ENCODE measurements at regions not wholly inside any gene's neighbourhood (a gene's known extent, or its start where the extent isn't known, plus 50 kb on each side); places are given as distances from the start of the nearest gene placed in this dataset.

DNA sequence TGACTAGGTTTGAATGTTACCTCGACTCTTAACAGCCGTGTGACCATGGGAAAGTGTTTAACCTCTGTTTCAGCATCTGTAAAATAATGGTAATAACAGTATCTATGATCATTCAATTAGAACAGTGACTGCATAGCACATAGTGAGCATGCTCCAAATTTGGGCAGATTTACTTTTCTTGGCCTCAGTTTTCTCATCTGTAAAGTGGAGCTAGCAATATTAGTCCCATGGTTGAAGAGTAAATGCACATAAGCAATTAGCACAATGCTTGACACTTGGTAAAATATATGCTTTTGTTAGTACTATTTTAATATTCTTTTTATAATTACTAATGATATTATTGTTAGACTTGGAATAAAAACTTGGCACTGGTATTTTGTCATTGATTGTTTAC is 66.4 kb upstream of the TANC1 start:
- H2BK12ac ChIP-seq (ENCODE audit: insufficient read length, low read depth, low read length): no peak overlapping the region
- H2BK5ac ChIP-seq (ENCODE audit: insufficient read length, low read length): no peak overlapping the region
- no peak overlapping the region for H3K14ac ChIP-seq (ENCODE audit: insufficient read depth, low read length)
- no peaks in the 10 kb centered on the region for H3K9me3 Mint-ChIP-seq
- no peak overlapping the region for H3K56ac ChIP-seq (ENCODE audit: insufficient read length, low read depth, low read length)
- H3K36me3 Mint-ChIP-seq (ENCODE audit: insufficient read depth in 1 of 3, low read depth in 3 of 3): no peaks in the 10 kb centered on the region
- H3K18ac ChIP-seq (ENCODE audit: insufficient read length, low read depth, low read length): no peak overlapping the region
- H4K20me1 ChIP-seq (ENCODE audit: control insufficient read depth, insufficient read depth, insufficient read length): no peaks in the 10 kb centered on the region
- no peak overlapping the region for H2BK15ac ChIP-seq (ENCODE audit: low read depth, low read length)
- H4K91ac ChIP-seq (ENCODE audit: insufficient read length, low read depth, low read length): no peak overlapping the region
- H3T11ph ChIP-seq (ENCODE audit: low read length): no peak overlapping the region
- no peaks in the 10 kb centered on the region for H3K27me3 ChIP-seq (ENCODE audit: insufficient read depth, low read length)
- no peak overlapping the region for H2BK120ac ChIP-seq (ENCODE audit: low read depth, low read length, poor library complexity, severe bottlenecking)
- WGBS (ENCODE audit: extremely low coverage, insufficient read length, low lambda C conversion rate): no CpG with 5 or more reads among the region's 2 CpGs
- no peaks in the 10 kb centered on the region for H3K23me2 ChIP-seq (ENCODE audit: insufficient read length, low read depth, low read length, poor library complexity, severe bottlenecking)
- H2BK20ac ChIP-seq (ENCODE audit: low read depth, low read length, poor library complexity, severe bottlenecking): no peak overlapping the region
- H2AFZ ChIP-seq (ENCODE audit: low read length): no peak overlapping the region
- no peak overlapping the region for H4K8ac ChIP-seq (replicated peaks; ENCODE audit: insufficient read length, low read depth, low read length)
- no peak overlapping the region for H3K9ac ChIP-seq (ENCODE audit: extremely low read depth, insufficient read length, low read length)
- H3K27me3 Mint-ChIP-seq (ENCODE audit: low read depth): peaks cover 2% of the 10 kb centered on the region
- H3K27ac ChIP-seq (ENCODE audit: insufficient read length, low read depth, low read length): no peak overlapping the region
- no peak overlapping the region for H4K5ac ChIP-seq (ENCODE audit: insufficient read length, low read depth, low read length)
- no peak overlapping the region for H3K4me2 ChIP-seq (ENCODE audit: insufficient read depth, insufficient read length, low read length)
- H3K4me3 Mint-ChIP-seq: no peak overlapping the region
- H3K79me2 ChIP-seq (ENCODE audit: insufficient read depth, low read length): no peaks in the 10 kb centered on the region
- no peaks in the 10 kb centered on the region for H3K4me1 ChIP-seq (ENCODE audit: insufficient read depth, low read length)
- TF ChIP-seq, protein P1, sequence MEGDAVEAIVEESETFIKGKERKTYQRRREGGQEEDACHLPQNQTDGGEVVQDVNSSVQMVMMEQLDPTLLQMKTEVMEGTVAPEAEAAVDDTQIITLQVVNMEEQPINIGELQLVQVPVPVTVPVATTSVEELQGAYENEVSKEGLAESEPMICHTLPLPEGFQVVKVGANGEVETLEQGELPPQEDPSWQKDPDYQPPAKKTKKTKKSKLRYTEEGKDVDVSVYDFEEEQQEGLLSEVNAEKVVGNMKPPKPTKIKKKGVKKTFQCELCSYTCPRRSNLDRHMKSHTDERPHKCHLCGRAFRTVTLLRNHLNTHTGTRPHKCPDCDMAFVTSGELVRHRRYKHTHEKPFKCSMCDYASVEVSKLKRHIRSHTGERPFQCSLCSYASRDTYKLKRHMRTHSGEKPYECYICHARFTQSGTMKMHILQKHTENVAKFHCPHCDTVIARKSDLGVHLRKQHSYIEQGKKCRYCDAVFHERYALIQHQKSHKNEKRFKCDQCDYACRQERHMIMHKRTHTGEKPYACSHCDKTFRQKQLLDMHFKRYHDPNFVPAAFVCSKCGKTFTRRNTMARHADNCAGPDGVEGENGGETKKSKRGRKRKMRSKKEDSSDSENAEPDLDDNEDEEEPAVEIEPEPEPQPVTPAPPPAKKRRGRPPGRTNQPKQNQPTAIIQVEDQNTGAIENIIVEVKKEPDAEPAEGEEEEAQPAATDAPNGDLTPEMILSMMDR (conservative IDR thresholded peaks at IDR 0.05): no peak
- H3K4me1 Mint-ChIP-seq: peaks cover 7 to 8% of the 10 kb centered on the region in 2 experiments
- no peaks in the 10 kb centered on the region for H3K79me1 ChIP-seq (ENCODE audit: insufficient read depth, low read depth, low read length, poor library complexity, severe bottlenecking)
- no peak overlapping the region for H2AK5ac ChIP-seq (ENCODE audit: insufficient read length, low read length)
- no peak overlapping the region for H3K23ac ChIP-seq (ENCODE audit: insufficient read length, low read depth, low read length)
- no peak overlapping the region for H3K4ac ChIP-seq (ENCODE audit: low read depth, low read length)
- no peak for DNase-seq
- H3K9me3 ChIP-seq (ENCODE audit: control insufficient read depth, low read depth, low read length): no peaks in the 10 kb centered on the region
- H3K27ac Mint-ChIP-seq: no peak overlapping the region
